AG10803 (cell line): ENCODE measurements at regions not wholly inside any gene's neighbourhood (a gene's known extent, or its start where the extent isn't known, plus 50 kb on each side); places are given as distances from the start of the nearest gene placed in this dataset.

ENCODE experiments used
- DNase-seq: peaks from one replicate; pipeline ENCODE4 v3.0.0; 2010; ENCODE audit warnings: low read depth
- H3K4me3 ChIP-seq: 2 replicates; pipeline ENCODE4 v1.5.1; 2011; ENCODE audit warnings: mild to moderate bottlenecking, low read length, control low read depth
- CTCF ChIP-seq: conservative IDR thresholded peaks from 2 replicates; pipeline ENCODE4 v1.5.1; 2011; ENCODE audit warnings: mild to moderate bottlenecking, low read length, control low read depth, inconsistent platforms

GRCh38 chr6:134557509-134557908 is 239.6 kb upstream of the SGK1 start:
- no peak for DNase-seq

GRCh38 chr6:134555672-134556071 is 237.8 kb upstream of the SGK1 start:
- H3K4me3 ChIP-seq: no peak overlapping the region
- TF ChIP-seq CTCF: no peak

More at GRCh38 chr6:134557509-134557908, 239.6 kb upstream of the SGK1 start:
- TF ChIP-seq CTCF: no peak
- no peak overlapping the region for H3K4me3 ChIP-seq

DNA sequence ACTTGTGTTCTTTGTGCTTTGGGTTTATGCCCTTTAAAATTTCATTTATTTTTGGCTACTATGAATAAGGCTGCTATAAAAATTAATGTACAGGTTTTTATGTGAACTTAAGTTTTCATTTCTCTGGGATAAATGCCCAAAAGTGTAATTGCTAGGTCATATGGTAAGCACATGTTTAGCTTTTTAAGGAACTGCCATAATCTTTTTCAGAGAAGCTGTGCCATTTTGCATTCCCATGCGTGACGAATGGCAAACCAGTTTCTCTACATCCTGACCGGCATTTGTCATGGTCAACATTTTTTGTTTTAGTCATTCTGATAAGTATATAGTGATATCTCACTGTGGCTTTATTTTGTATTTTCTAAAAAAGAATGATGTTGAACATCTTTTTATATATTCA is 236.0 kb upstream of the SGK1 start:
- no peak for TF ChIP-seq CTCF
- H3K4me3 ChIP-seq: no peak overlapping the region
- peak; percentile 80 for DNase-seq

More at GRCh38 chr6:134555672-134556071, 237.8 kb upstream of the SGK1 start:
- DNase-seq: no peak

DNA sequence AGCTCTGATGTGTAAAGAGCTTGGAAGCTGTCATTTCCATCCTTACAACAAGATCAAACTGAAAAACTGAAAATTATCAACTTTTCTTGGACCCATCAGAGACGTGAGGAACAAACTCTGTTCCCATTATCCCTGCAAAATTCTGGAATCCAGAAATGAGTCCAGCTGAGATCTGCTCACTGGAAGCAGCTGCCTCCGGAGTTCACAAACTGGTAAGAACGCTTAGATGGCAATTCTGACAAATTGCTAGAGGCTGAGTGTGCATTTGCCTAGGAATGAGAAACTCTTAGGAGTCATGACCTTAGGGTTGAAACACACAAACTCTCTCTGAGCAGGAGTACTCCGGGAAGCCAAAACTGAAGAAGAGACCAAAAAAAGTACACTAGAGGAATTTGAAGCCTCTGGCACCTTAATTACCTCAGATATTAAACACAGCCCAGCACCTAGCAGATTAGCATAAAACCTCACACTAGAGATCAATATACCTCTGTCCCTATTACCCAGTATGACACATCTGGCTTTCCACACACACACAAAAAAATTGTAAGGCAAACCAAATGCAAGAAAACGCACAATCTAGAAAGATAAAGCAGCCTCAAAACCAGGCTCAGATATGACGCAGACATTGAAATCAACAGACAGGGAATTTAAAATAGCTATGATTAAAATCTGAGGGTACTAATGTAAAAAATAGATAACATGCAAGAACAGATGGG is 233.5 kb upstream of the SGK1 start:
- DNase-seq: peak; percentile 90
- TF ChIP-seq CTCF: no peak

GRCh38 chr6:134550604-134551003 is 232.7 kb upstream of the SGK1 start:
- DNase-seq: peak; percentile 50
- no peak for TF ChIP-seq CTCF
- no peak overlapping the region for H3K4me3 ChIP-seq

More for the DNA sequence above, 233.5 kb upstream of the SGK1 start:
- no peak overlapping the region for H3K4me3 ChIP-seq

- TF ChIP-seq CTCF: no peak
Observed at GRCh38 chr6:134549854-134550253, 231.9 kb upstream of the SGK1 start.

GRCh38 chr6:134546962-134547645 is 229.2 kb upstream of the SGK1 start:
- no peak for DNase-seq
- no peak overlapping the region for H3K4me3 ChIP-seq
- TF ChIP-seq CTCF: no peak

More at GRCh38 chr6:134549854-134550253, 231.9 kb upstream of the SGK1 start:
- DNase-seq: no peak
- no peak overlapping the region for H3K4me3 ChIP-seq
